Hematopoietic multipotent progenitor cell treated with erythropoietin and hydrocortisone succinate and interleukin-3 and kit ligand, for 15 days (in vitro differentiated cells): ENCODE measurements at regions not wholly inside any gene's neighbourhood (a gene's known extent, or its start where the extent isn't known, plus 50 kb on each side); places are given as distances from the start of the nearest gene placed in this dataset.

ENCODE experiments used
- DNase-seq: peaks from one replicate; pipeline ENCODE4 v3.0.0-alpha.2; 2015; ENCODE audit warnings: low spot score

- DNase-seq, result no peak
These were observed 769.4 kb upstream of the USP15 start for GRCh38 chr12:61490526-61491498.

- no peak for DNase-seq
These were observed 758.0 kb upstream of the USP15 start for GRCh38 chr12:61502179-61502578.

- no peak for DNase-seq
These were observed 755.7 kb upstream of the USP15 start for GRCh38 chr12:61504396-61505080.

GRCh38 chr12:61513499-61513898, 746.7 kb upstream of the USP15 start:
- no peak for DNase-seq

- DNase-seq, result no peak
These were observed 746.2 kb upstream of the USP15 start for GRCh38 chr12:61514016-61514415.

- DNase-seq, result no peak
These were observed 738.9 kb upstream of the USP15 start for GRCh38 chr12:61521258-61521657.

GRCh38 chr12:61523276-61523992, 736.8 kb upstream of the USP15 start:
- no peak for DNase-seq

- DNase-seq, result no peak
These were observed 735.4 kb upstream of the USP15 start for GRCh38 chr12:61524851-61525250.

- no peak for DNase-seq
These were observed 734.9 kb upstream of the USP15 start for GRCh38 chr12:61525331-61525730.

- DNase-seq, result no peak
These were observed 729.7 kb upstream of the USP15 start for GRCh38 chr12:61530456-61530855.

- DNase-seq, result no peak
These were observed 729.0 kb upstream of the USP15 start for GRCh38 chr12:61531195-61531594.

- DNase-seq, result no peak
These were observed 724.1 kb upstream of the USP15 start for GRCh38 chr12:61536117-61536516.

- no peak for DNase-seq
These were observed 723.7 kb upstream of the USP15 start for GRCh38 chr12:61536525-61536924.

- no peak for DNase-seq
These were observed 721.3 kb upstream of the USP15 start for GRCh38 chr12:61538951-61539350.

GRCh38 chr12:61542551-61542950, 717.7 kb upstream of the USP15 start:
- DNase-seq, result no peak

GRCh38 chr12:61546296-61546695, 713.9 kb upstream of the USP15 start:
- no peak for DNase-seq

- no peak for DNase-seq
These were observed 707.1 kb upstream of the USP15 start for GRCh38 chr12:61553091-61553490.

- DNase-seq, result no peak
These were observed 705.8 kb upstream of the USP15 start for GRCh38 chr12:61554268-61555008.

- no peak for DNase-seq
These were observed 696.3 kb upstream of the USP15 start for GRCh38 chr12:61563665-61564450.

GRCh38 chr12:61564466-61564865, 695.7 kb upstream of the USP15 start:
- no peak for DNase-seq

GRCh38 chr12:61566183-61566582, 694.0 kb upstream of the USP15 start:
- DNase-seq, result no peak
